Putamen (tissue), 1 donor: ENCODE measurements at regions not wholly inside any gene's neighbourhood (a gene's known extent, or its start where the extent isn't known, plus 50 kb on each side); places are given as distances from the start of the nearest gene placed in this dataset.

Source experiments
- DNase-seq: peaks from one replicate; pipeline ENCODE4 v3.0.0-alpha.2; 2016; ENCODE audit warnings: low spot score

DNA sequence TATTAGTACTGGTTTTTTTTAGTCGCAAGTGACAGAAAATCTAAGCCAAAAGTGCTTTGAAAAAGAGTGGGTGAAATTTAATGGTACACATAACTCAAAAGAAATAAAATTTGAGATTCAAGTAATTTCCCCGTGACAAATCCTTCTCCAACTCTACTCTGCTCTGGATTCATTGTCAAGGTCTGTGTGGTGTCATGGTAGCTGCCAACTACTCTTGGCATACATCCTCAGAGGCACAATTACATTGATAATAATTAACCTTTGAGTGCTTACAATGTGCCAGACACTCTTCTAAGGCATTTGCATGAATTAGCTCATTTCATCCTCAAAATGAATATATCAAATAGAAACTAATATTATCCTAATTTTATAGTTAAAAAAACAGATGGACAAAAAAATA, 1153.9 kb upstream of the NCAM2 start:
- no peak for DNase-seq

- DNase-seq, result no peak
Measured at GRCh38 chr21:19850157-19850556, 1148.1 kb upstream of the NCAM2 start.

GRCh38 chr21:19853061-19853460, 1145.1 kb upstream of the NCAM2 start:
- DNase-seq, result no peak

DNA sequence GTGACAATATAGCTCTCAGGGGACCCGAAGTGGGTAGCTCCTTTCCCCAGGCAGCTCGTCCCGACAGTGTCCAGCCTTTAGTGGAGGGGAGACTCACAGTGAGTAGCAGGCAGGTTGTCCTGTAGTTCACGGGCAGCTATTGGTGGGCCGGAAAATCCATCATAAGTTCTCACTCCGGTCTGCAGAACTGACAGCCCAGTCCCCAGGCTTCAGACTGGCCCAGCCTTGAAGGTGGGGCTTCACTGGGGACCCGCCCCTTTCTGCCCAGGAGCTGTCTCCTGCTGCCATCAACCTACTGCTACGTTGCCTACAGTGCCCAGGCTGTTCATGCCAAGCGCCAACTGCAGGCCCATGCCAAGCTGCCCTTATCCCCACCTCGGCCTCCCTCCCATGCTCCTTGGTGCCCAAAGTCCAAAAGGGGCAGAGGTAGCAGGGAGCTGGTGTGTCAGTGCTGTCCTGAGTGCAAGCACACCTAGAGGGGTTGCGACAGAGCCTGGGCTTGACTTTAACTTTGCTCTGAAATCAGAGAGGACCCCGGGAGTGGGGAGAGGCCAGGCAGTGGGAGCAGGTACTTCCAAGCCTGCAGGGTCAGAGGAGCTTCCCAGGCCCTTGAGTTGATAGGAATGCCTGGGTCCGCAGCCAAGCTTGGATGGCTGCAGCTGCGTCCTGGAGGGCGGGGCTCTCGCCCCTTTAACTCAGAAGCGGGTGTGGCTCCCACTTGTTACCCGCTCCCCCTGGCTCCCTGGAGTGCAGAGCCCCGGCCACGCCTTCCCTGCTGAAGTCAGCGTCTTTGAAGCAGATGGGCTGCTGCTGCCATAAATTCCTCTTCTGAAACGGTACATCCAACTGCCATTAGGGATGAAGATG, 1144.3 kb upstream of the NCAM2 start:
- no peak for DNase-seq

GRCh38 chr21:19855522-19855921, 1142.7 kb upstream of the NCAM2 start:
- no peak for DNase-seq

GRCh38 chr21:19864476-19864875, 1133.7 kb upstream of the NCAM2 start:
- no peak for DNase-seq

GRCh38 chr21:19870682-19871081, 1127.5 kb upstream of the NCAM2 start:
- no peak for DNase-seq

GRCh38 chr21:19874521-19874920, 1123.7 kb upstream of the NCAM2 start:
- DNase-seq, result no peak

DNA sequence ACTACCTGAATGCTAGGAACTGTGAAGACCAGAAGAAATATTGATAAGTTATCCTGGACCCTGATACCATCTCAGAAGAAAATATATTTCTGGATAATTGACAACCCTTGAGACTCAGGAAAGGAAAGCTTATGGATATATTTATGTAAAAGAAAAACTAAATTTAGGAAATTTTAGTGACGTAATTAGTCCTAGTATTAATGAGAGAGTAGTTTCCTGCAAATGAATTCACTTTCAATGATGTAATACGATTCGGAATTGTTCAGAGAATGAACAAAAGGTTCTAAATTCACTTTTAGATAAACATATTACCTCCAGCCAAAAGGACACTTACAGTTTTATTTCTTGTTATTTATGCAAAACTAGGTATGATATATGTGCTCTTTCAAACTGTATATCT, 1120.1 kb upstream of the NCAM2 start:
- DNase-seq, result no peak

DNA sequence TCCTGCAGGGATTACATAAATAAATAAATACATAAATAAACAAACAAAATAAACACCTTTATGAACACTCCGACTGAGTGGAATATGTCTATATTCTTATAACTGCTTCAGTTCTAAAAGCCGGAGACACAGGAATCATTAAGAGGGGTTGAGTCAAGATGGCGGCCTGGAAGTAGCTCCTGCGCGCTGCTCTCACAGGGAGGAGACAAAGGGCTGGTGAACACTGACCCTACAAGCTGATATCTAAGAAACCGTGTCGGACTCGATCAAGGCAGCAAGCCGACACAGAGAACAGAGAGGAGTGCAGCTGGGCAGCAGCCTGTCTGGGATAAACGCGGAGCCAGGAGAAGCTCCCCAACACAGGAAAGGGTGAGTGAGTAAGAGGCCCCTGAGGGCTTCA, 1098.6 kb upstream of the NCAM2 start:
- no peak for DNase-seq

GRCh38 chr21:19900149-19900548, 1098.1 kb upstream of the NCAM2 start:
- no peak for DNase-seq

DNA sequence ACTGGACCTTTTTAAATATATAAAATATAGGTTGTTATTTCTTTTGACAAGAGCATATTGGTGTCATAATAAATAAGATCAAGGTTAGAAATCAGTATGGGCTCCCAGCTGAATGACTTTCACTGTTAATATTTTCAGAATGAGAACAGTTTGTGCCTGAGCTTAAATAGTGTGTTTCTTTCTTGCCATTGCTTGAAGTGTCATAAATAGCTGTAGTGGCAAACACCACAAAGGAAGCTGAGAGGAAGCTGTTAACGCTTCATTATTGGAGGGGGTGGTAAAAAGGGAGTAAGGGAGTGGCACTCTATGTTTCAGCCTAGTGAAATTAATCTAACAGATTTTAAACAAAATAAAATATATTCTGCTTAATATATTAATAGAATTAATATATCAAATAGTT, 1089.8 kb upstream of the NCAM2 start:
- no peak for DNase-seq

GRCh38 chr21:19914028-19914427, 1084.2 kb upstream of the NCAM2 start:
- no peak for DNase-seq

GRCh38 chr21:19921211-19921610, 1077.0 kb upstream of the NCAM2 start:
- DNase-seq, result no peak

DNA sequence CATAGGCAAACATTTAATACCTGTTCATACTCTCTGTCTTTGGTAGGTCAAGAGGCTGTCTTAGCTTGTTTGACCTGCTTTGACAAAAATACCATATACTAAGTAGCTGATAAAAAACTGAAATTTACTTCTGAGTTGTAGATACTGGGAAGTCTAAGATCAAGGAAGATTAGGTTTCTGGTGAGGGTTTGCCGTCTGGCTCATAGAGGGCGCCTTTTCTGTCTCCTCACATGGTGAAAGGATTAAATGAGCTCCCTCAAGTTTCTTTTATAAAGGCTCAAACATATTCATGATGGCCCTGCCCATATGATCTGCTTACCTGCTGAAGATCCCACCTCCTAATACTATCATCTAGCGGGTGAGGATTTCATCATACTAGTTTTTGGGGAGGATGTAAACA, 1076.1 kb upstream of the NCAM2 start:
- no peak for DNase-seq

- no peak for DNase-seq
Measured at GRCh38 chr21:19935467-19935866, 1062.7 kb upstream of the NCAM2 start.

GRCh38 chr21:19937619-19938018, 1060.6 kb upstream of the NCAM2 start:
- DNase-seq, result no peak

DNA sequence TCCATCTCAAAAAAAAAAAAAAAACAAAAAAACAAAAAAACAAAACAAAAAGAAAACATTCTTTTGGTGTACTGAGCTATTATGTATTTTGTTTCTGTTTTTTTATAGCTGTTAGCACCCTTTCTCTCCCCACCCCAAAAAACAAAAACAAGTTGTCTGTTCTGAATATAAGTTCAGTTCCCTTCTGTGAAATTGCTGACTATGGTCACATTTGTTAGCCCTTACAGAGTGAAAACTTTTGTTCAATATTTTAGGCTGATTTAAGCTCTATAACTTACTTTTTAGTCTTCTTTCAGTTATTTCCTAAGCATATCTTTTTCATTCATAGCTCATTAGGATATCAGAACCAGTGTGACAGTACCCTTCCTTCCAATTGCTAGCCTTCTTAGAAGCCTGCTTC, 1056.6 kb upstream of the NCAM2 start:
- DNase-seq, result no peak

- no peak for DNase-seq
Measured at GRCh38 chr21:19950347-19950746, 1047.9 kb upstream of the NCAM2 start.

DNA sequence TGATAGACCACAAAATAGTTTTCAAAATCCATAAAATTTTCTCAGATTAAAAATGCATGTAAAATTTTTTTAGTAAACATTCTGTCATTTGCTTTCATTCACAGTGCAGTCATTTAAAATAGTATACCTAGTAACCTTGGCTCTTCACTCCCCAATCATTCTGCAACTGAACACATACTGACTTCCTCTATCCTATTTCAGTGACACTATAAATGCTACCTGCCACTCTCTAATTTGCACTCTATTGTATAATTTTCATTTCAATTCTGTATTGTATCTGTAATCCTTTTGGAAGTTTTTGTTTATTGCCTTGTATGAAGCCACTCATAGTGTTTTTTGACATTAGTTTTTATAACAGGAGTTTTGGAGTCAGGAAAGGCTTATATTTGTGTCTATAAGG, 1029.1 kb upstream of the NCAM2 start:
- no peak for DNase-seq

DNA sequence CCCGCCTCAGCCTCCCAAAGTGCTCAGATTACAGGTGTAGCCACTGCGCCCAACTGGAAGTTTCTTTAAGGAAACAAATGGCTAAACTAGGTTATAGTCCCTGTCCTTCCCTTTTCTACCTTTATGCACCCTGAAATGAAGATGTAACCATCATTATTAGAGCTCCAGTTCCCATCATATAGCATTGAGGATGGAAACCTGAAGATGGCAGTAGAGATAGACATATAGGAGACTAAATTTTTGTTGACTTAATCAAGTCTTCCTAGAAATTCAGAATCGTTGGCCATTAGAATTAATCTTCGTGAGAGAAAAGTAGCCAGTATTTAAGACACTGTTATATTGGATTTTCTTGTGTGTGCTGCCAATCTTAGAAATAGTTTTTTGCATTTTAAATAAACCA, 1016.3 kb upstream of the NCAM2 start:
- DNase-seq, result no peak

- DNase-seq, result no peak
Measured at GRCh38 chr21:19986396-19986795, 1011.8 kb upstream of the NCAM2 start.

GRCh38 chr21:19987671-19988070, 1010.5 kb upstream of the NCAM2 start:
- DNase-seq, result no peak

- no peak for DNase-seq
Measured at GRCh38 chr21:19992540-19992939, 1005.7 kb upstream of the NCAM2 start.
